GM23338 (cell line): ENCODE measurements at regions not wholly inside any gene's neighbourhood (a gene's known extent, or its start where the extent isn't known, plus 50 kb on each side); places are given as distances from the start of the nearest gene placed in this dataset.

ENCODE experiments used
- ATAC-seq: fragments of 200-7000 bp; cut with Tn5 transposase; 3 replicates; pipeline ENCODE4 v1.9.1; 2020
- DNase-seq: peaks from one replicate; pipeline ENCODE4 v3.0.0-alpha.2; 2015; ENCODE audit warnings: low spot score
- H2AFZ ChIP-seq: fragments of 200-600 bp; sonication (generic); 2 replicates; pipeline ENCODE4 v1.8.0; 2016; ENCODE audit warnings: antibody characterized with exemption, mild to moderate bottlenecking, moderate library complexity
- H3F3A ChIP-seq: fragments of 200-600 bp; sonication (generic); replicated peaks from 2 replicates; pipeline ENCODE4 v1.8.0; 2017; ENCODE audit warnings: antibody characterized with exemption, mixed run types, low read depth
- H3K27ac ChIP-seq: fragments of 200-600 bp; sonication (generic); 2 replicates; pipeline ENCODE4 v1.6.1; 2016; ENCODE audit warnings: low read depth
- H3K27me3 ChIP-seq: fragments of 200-600 bp; sonication (generic); 2 replicates; pipeline ENCODE4 v1.8.0; 2016; ENCODE audit warnings: mild to moderate bottlenecking, mixed run types, moderate library complexity; ENCODE audit not compliant: insufficient read depth
- H3K36me3 ChIP-seq: fragments of 200-600 bp; sonication (generic); 2 replicates; pipeline ENCODE4 v1.8.0; 2016; ENCODE audit warnings: mild to moderate bottlenecking; ENCODE audit not compliant: insufficient read depth
- H3K4me1 ChIP-seq: fragments of 200-600 bp; sonication (generic); 2 replicates; pipeline ENCODE4 v1.8.0; 2016; ENCODE audit warnings: mild to moderate bottlenecking, moderate library complexity; ENCODE audit not compliant: insufficient read depth
- H3K4me2 ChIP-seq: fragments of 200-600 bp; sonication (generic); 2 replicates; pipeline ENCODE4 v1.7.1; 2017; ENCODE audit warnings: mixed run types
- H3K4me3 ChIP-seq: fragments of 200-600 bp; sonication (generic); 2 replicates; pipeline ENCODE4 v1.6.1; 2016; ENCODE audit warnings: mixed run types
- H3K79me2 ChIP-seq: fragments of 200-600 bp; sonication (generic); replicated peaks from 2 replicates; pipeline ENCODE4 v1.8.0; 2017; ENCODE audit warnings: mild to moderate bottlenecking; ENCODE audit not compliant: insufficient read depth
- H3K9me2 ChIP-seq: fragments of 200-600 bp; sonication (generic); 2 replicates; pipeline ENCODE4 v1.8.0; 2017; ENCODE audit not compliant: insufficient read depth
- H4K20me1 ChIP-seq: fragments of 200-600 bp; sonication (generic); replicated peaks from 2 replicates; pipeline ENCODE4 v1.8.0; 2017; ENCODE audit warnings: mild to moderate bottlenecking; ENCODE audit not compliant: insufficient read depth
- H3K27ac Mint-ChIP-seq: 2 replicates; pipeline ENCODE4 v1.8.0; 2020; ENCODE audit warnings: inconsistent platforms, mild to moderate bottlenecking, moderate library complexity, mixed read lengths
- H3K27me3 Mint-ChIP-seq: 3 replicates; pipeline ENCODE4 v1.8.0; 2022; ENCODE audit warnings: low read depth, mild to moderate bottlenecking, moderate library complexity, mixed read lengths, inconsistent platforms; ENCODE audit not compliant: insufficient read depth, poor library complexity
- H3K36me3 Mint-ChIP-seq: 3 replicates; pipeline ENCODE4 v1.8.0; 2021; ENCODE audit warnings: low read depth, mild to moderate bottlenecking, inconsistent platforms, moderate library complexity, mixed read lengths
- H3K4me1 Mint-ChIP-seq: 3 replicates; pipeline ENCODE4 v1.8.0; 2020; ENCODE audit warnings: mild to moderate bottlenecking, inconsistent platforms, mixed read lengths
- H3K4me3 Mint-ChIP-seq: 3 replicates; pipeline ENCODE4 v1.8.0; 2021; ENCODE audit warnings: moderate library complexity, mild to moderate bottlenecking, inconsistent platforms, mixed read lengths
- H3K9me3 Mint-ChIP-seq: 3 replicates; pipeline ENCODE4 v1.8.0; 2020; ENCODE audit warnings: moderate library complexity, mild to moderate bottlenecking, inconsistent platforms, mixed read lengths
- CREB1 ChIP-seq: fragments of 250-450 bp; sonication (Bioruptor Pico); IDR thresholded peaks from 2 replicates; pipeline ENCODE4 v1.5.0; 2020; ENCODE audit warnings: low read depth, mild to moderate bottlenecking, moderate library complexity
- ETS1 ChIP-seq: IDR thresholded peaks from 2 replicates; pipeline ENCODE4 v1.6.1; 2016; ENCODE audit warnings: antibody characterized with exemption
- EZH2 ChIP-seq: fragments of 200-600 bp; sonication (generic); IDR thresholded peaks from one replicate; pipeline ENCODE4 v1.8.0; 2017; ENCODE audit warnings: antibody characterized with exemption, mild to moderate bottlenecking, low read depth; ENCODE audit not compliant: unreplicated experiment
- POLR2AphosphoS5 ChIP-seq: IDR thresholded peaks from 2 replicates; pipeline ENCODE4 v1.6.1; 2016; ENCODE audit warnings: antibody characterized with exemption, low read depth
- ZNF114 ChIP-seq: fragments of 250-450 bp; sonication (Bioruptor Pico); IDR thresholded peaks from 2 replicates; pipeline ENCODE4 v1.5.0; 2020; ENCODE audit warnings: mild to moderate bottlenecking, moderate library complexity
- ZNF462 ChIP-seq: fragments of 250-450 bp; sonication (Bioruptor Pico); IDR thresholded peaks from 2 replicates; pipeline ENCODE4 v1.5.0; 2020; ENCODE audit warnings: mild to moderate bottlenecking, moderate library complexity
- TF ChIP-seq, protein P1 (sequence below), 2 experiments: fragments of 200-600 bp in 1 of 2; sonication (generic) in 1 of 2; conservative IDR thresholded peaks; 2 replicates each; pipeline versions ENCODE4 v1.5.1 to v1.6.1; 2016 to 2017; ENCODE audit warnings: antibody characterized with exemption in 2 of 2, low read depth in 2 of 2, mild to moderate bottlenecking in 2 of 2, moderate library complexity in 1 of 2
- TF ChIP-seq, protein P2 (sequence below): IDR thresholded peaks from one replicate; pipeline ENCODE4 v1.6.1; 2018; ENCODE audit warnings: antibody characterized with exemption; ENCODE audit not compliant: unreplicated experiment

GRCh38 chr2:100703213-100703612, 116.7 kb upstream of the NPAS2 start:
- no peaks in the 10 kb centered on the region for H4K20me1 ChIP-seq
- DNase-seq: no peak
- ATAC-seq: no peak
- H3K9me2 ChIP-seq: peaks cover 4% of the 10 kb centered on the region; the same call in 1 of the 2 replicates
- no peaks in the 10 kb centered on the region for H3K79me2 ChIP-seq
- Mint-ChIP-seq H3K27me3 (peaks cover 7% of the 10 kb centered on the region), H3K36me3 (no peaks in the 10 kb centered on the region; the same call in 2 of the 3 replicates), H3K27ac (no peak overlapping the region), H3K4me3 (no peak overlapping the region), H3K9me3 (peaks cover 5% of the 10 kb centered on the region; the same call in 1 of the 3 replicates), H3K4me1 (peaks cover 20% of the 10 kb centered on the region)
- TF ChIP-seq POLR2AphosphoS5 (no peak), ZNF462 (no peak), ZNF114 (CRISPR knock-in tag) (no peak), ETS1 (no peak), CREB1 (CRISPR knock-in tag) (no peak), EZH2 (no peak)
- TF ChIP-seq, protein P1, sequence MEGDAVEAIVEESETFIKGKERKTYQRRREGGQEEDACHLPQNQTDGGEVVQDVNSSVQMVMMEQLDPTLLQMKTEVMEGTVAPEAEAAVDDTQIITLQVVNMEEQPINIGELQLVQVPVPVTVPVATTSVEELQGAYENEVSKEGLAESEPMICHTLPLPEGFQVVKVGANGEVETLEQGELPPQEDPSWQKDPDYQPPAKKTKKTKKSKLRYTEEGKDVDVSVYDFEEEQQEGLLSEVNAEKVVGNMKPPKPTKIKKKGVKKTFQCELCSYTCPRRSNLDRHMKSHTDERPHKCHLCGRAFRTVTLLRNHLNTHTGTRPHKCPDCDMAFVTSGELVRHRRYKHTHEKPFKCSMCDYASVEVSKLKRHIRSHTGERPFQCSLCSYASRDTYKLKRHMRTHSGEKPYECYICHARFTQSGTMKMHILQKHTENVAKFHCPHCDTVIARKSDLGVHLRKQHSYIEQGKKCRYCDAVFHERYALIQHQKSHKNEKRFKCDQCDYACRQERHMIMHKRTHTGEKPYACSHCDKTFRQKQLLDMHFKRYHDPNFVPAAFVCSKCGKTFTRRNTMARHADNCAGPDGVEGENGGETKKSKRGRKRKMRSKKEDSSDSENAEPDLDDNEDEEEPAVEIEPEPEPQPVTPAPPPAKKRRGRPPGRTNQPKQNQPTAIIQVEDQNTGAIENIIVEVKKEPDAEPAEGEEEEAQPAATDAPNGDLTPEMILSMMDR (conservative IDR thresholded peaks at IDR 0.05; ENCODE audit: low read depth in 2 of 2): no peak
- TF ChIP-seq, protein P2, sequence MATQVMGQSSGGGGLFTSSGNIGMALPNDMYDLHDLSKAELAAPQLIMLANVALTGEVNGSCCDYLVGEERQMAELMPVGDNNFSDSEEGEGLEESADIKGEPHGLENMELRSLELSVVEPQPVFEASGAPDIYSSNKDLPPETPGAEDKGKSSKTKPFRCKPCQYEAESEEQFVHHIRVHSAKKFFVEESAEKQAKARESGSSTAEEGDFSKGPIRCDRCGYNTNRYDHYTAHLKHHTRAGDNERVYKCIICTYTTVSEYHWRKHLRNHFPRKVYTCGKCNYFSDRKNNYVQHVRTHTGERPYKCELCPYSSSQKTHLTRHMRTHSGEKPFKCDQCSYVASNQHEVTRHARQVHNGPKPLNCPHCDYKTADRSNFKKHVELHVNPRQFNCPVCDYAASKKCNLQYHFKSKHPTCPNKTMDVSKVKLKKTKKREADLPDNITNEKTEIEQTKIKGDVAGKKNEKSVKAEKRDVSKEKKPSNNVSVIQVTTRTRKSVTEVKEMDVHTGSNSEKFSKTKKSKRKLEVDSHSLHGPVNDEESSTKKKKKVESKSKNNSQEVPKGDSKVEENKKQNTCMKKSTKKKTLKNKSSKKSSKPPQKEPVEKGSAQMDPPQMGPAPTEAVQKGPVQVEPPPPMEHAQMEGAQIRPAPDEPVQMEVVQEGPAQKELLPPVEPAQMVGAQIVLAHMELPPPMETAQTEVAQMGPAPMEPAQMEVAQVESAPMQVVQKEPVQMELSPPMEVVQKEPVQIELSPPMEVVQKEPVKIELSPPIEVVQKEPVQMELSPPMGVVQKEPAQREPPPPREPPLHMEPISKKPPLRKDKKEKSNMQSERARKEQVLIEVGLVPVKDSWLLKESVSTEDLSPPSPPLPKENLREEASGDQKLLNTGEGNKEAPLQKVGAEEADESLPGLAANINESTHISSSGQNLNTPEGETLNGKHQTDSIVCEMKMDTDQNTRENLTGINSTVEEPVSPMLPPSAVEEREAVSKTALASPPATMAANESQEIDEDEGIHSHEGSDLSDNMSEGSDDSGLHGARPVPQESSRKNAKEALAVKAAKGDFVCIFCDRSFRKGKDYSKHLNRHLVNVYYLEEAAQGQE: no peak
- no peaks in the 10 kb centered on the region for H3K4me1 ChIP-seq
- H3K4me2 ChIP-seq: no peak overlapping the region
- H3K4me3 ChIP-seq: no peak overlapping the region
- H3K27ac ChIP-seq: no peak overlapping the region
- no peaks in the 10 kb centered on the region for H3K27me3 ChIP-seq
- 0 out of 2 replicates have a peak overlapping the region, but pooled peaks have one; percentile 69 for H2AFZ ChIP-seq
- H3F3A ChIP-seq: no peaks in the 10 kb centered on the region
- no peaks in the 10 kb centered on the region for H3K36me3 ChIP-seq
